Calu3 (cell line): ENCODE measurements at regions not wholly inside any gene's neighbourhood (a gene's known extent, or its start where the extent isn't known, plus 50 kb on each side); places are given as distances from the start of the nearest gene placed in this dataset.

Experiments
- BruUV-seq: library from RNA; stranded (reverse); fragments of 400-500 nt; replicated peaks from 2 replicates; lab custom pipeline; 2021; lab: Mats Ljungman, UMichigan
- CTCF ChIA-PET: fragments of 300-600 bp; sonication (Branson Sonifier 250); formaldehyde crosslinking; loops from one replicate; lab custom pipeline; 2022; ENCODE audit warnings: antibody characterized with exemption; lab: Charles Lee
- DNase-seq: peaks from one replicate; pipeline ENCODE4 v3.0.0; 2022
- H3K27ac Mint-ChIP-seq: one replicate; pipeline ENCODE4 v1.8.0; 2022; ENCODE audit warnings: mixed read lengths; ENCODE audit not compliant: unreplicated experiment
- H3K27me3 Mint-ChIP-seq: one replicate; pipeline ENCODE4 v1.8.0; 2022; ENCODE audit warnings: mixed read lengths; ENCODE audit not compliant: unreplicated experiment
- H3K36me3 Mint-ChIP-seq: one replicate; pipeline ENCODE4 v1.8.0; 2022; ENCODE audit warnings: mild to moderate bottlenecking, moderate library complexity, mixed read lengths; ENCODE audit not compliant: insufficient read depth, unreplicated experiment
- H3K4me1 Mint-ChIP-seq: one replicate; pipeline ENCODE4 v1.8.0; 2022; ENCODE audit warnings: mild to moderate bottlenecking, low read depth, mixed read lengths; ENCODE audit not compliant: unreplicated experiment
- H3K4me3 Mint-ChIP-seq: one replicate; pipeline ENCODE4 v1.8.0; 2022; ENCODE audit warnings: mild to moderate bottlenecking, low read depth, moderate library complexity, mixed read lengths; ENCODE audit not compliant: unreplicated experiment
- H3K9me3 Mint-ChIP-seq: one replicate; pipeline ENCODE4 v1.8.0; 2022; ENCODE audit warnings: low read depth, mixed read lengths; ENCODE audit not compliant: unreplicated experiment
- CTCF ChIP-seq: fragments of 200-600 bp; IDR thresholded peaks from one replicate; pipeline ENCODE4 v1.8.0; 2022; ENCODE audit warnings: antibody characterized with exemption; ENCODE audit not compliant: unreplicated experiment
- intact Hi-C: fragments of 100-400 bp; cut with micrococcal nuclease; formaldehyde crosslinking; loops from one replicate; pipeline ENCODE4 v1.10.0; 2022; ENCODE audit not compliant: unreplicated experiment

DNA sequence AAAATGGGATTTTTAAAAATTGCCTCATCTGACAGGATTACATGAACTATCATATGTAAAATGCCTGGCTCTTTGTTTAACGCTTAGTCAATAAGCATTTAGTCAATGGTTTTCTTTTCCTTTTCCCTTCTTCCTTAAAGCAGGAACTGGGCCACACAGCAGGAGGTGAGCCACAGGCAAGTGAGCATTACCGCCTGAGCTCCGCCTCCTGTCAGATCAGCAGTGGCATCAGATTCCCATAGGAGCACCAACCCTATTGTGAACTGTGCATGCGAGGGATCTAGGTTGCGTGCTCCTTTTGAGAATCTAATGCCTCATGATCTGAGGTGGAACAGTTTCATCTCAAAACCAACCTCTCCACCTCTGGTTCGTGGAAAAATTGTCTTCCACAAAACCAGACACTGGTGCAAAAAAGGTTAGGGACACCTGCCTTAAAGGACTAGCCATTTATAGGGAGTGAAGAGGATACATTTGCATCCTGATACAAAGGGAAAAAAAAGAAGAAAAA is 306.1 kb downstream of the FBXW7 start:
- CTCF ChIA-PET, result no interaction called here
- no peaks in the 10 kb centered on the region for H3K4me1 Mint-ChIP-seq
- no TSS peak for BruUV-seq
- no peaks in the 10 kb centered on the region for H3K9me3 Mint-ChIP-seq
- TF ChIP-seq CTCF, result no peak
- intact Hi-C loops, result no loop called here
- no peaks in the 10 kb centered on the region for H3K36me3 Mint-ChIP-seq
- H3K4me3 Mint-ChIP-seq, result no peak overlapping the region
- no peaks in the 10 kb centered on the region for H3K27me3 Mint-ChIP-seq
- no peak overlapping the region for H3K27ac Mint-ChIP-seq
- no peak for DNase-seq

DNA sequence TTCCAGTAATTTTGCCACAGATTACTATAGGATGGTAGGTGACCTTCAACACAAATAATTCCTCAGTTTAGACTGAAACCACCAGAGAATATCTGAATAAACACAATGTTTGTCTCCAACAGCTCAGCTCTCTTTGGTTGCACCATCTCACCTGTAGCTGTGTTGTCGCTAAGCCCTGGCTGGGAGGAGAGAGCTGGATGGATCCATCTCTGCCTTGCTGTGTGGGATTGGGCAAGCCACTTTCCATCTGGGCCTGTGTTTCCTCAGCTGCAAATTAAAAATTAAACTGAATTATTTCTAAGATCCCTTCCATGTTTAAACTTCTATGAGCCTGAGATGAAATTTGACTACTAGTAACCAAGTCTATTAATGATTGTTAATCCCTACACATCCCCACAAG is 310.2 kb downstream of the FBXW7 start:
- Mint-ChIP-seq H3K27ac (no peak overlapping the region), H3K36me3 (no peaks in the 10 kb centered on the region), H3K4me1 (no peaks in the 10 kb centered on the region), H3K4me3 (no peak overlapping the region), H3K9me3 (no peaks in the 10 kb centered on the region), H3K27me3 (no peaks in the 10 kb centered on the region)
- no peak for TF ChIP-seq CTCF
- CTCF ChIA-PET, result no interaction called here
- intact Hi-C loops, result no loop called here
- BruUV-seq, result no TSS peak
- DNase-seq, result no peak

DNA sequence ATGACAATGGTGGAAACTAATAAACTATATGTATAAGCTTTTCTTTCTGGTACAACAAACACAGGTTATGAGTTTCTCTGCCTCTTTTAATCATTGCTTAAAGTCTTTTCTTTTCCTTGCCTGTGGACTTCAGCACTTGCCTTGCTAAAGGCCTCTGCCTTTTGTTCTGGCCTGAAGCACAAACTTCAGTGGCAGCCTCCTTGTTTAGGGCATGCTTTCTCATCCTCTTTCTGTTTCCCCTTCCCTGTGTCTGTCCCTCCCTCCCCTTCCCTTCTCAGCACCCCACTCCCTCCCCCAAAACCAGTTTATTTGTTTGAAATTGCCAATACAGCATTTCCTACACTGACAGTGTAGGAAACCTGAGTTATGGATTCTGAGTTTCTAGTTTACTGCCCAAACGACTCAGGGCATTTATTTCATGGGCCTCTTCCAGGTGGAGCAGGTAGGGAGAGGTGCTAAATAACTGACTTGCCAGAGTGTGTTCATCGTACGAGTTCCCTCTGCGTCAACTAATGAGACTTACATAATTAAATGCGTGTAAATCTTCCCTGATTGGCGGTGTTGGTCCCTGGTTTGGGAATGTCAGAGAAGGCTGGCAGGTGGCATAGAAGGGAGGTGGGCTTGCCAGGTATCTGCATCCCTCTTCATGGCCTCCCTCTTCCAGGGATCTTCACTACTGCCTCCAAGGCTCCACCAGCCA is 311.0 kb downstream of the FBXW7 start:
- intact Hi-C loops, result no loop called here
- no TSS peak for BruUV-seq
- H3K27ac Mint-ChIP-seq, result no peak overlapping the region

GRCh38 chr4:152224223-152224622 is 311.7 kb downstream of the FBXW7 start:
- no peak overlapping the region for H3K27ac Mint-ChIP-seq
- no peak for TF ChIP-seq CTCF
- H3K9me3 Mint-ChIP-seq, result no peaks in the 10 kb centered on the region
- intact Hi-C loops, result no loop called here
- CTCF ChIA-PET, result no interaction called here
- H3K4me3 Mint-ChIP-seq, result no peak overlapping the region
- H3K4me1 Mint-ChIP-seq, result no peaks in the 10 kb centered on the region
- BruUV-seq, result no TSS peak
- H3K36me3 Mint-ChIP-seq, result no peaks in the 10 kb centered on the region
- no peak for DNase-seq
- H3K27me3 Mint-ChIP-seq, result no peaks in the 10 kb centered on the region

More for the DNA sequence above, 311.0 kb downstream of the FBXW7 start:
- Mint-ChIP-seq H3K4me3 (no peak overlapping the region), H3K27me3 (no peaks in the 10 kb centered on the region), H3K9me3 (no peaks in the 10 kb centered on the region), H3K36me3 (no peaks in the 10 kb centered on the region), H3K4me1 (no peaks in the 10 kb centered on the region)
- TF ChIP-seq CTCF, result no peak
- no peak for DNase-seq
- CTCF ChIA-PET, result no interaction called here
